SH-SY5Y (cell line): ENCODE measurements at regions not wholly inside any gene's neighbourhood (a gene's known extent, or its start where the extent isn't known, plus 50 kb on each side); places are given as distances from the start of the nearest gene placed in this dataset.

ENCODE experiments used
- GATA2 ChIP-seq: IDR thresholded peaks from 2 replicates; pipeline ENCODE4 v1.6.1; 2011; ENCODE audit warnings: mild to moderate bottlenecking, low read depth, low read length
- GATA3 ChIP-seq: IDR thresholded peaks from 2 replicates; pipeline ENCODE4 v1.6.1; 2011; ENCODE audit warnings: low read depth, mild to moderate bottlenecking, low read length, moderate library complexity

- no peak for TF ChIP-seq GATA2
- no peak for TF ChIP-seq GATA3
Measured at GRCh38 chr6:133062696-133063306, 178.4 kb upstream of the EYA4 start.
